ENCODE measurements at regions not wholly inside any gene's neighbourhood (a gene's known extent, or its start where the extent isn't known, plus 50 kb on each side); places are given as distances from the start of the nearest gene placed in this dataset.

- DNase-seq: no peak
Observed at GRCh38 chr2:234592541-234592940, 95.7 kb upstream of the ARL4C start.

- DNase-seq: no peak
Observed at GRCh38 chr2:234590076-234590475, 93.2 kb upstream of the ARL4C start.

GRCh38 chr2:234588054-234588430 lies 91.2 kb upstream of the ARL4C start:
- DNase-seq: no peak

GRCh38 chr2:234587341-234588053 lies 90.6 kb upstream of the ARL4C start:
- DNase-seq: peak; percentile 74

- no peak for DNase-seq
Observed at GRCh38 chr2:234583331-234583730, 86.5 kb upstream of the ARL4C start.

GRCh38 chr2:234580686-234581085 lies 83.8 kb upstream of the ARL4C start:
- DNase-seq: no peak

- DNase-seq: peak; percentile 36
Observed at GRCh38 chr2:234579231-234579962, 82.5 kb upstream of the ARL4C start.

- no peak for DNase-seq
Observed at GRCh38 chr2:234578389-234578788, 81.5 kb upstream of the ARL4C start.

- no peak for DNase-seq
Observed at GRCh38 chr2:234577191-234577590, 80.3 kb upstream of the ARL4C start.

- DNase-seq: peak; percentile 61
Observed at GRCh38 chr2:234571620-234572407, 74.9 kb upstream of the ARL4C start.

- no peak for DNase-seq
Observed at GRCh38 chr2:234570476-234570875, 73.6 kb upstream of the ARL4C start.

GRCh38 chr2:234569776-234570430 lies 73.0 kb upstream of the ARL4C start:
- no peak for DNase-seq

GRCh38 chr2:234566622-234567021 lies 69.7 kb upstream of the ARL4C start:
- no peak for DNase-seq

- DNase-seq: no peak
Observed at GRCh38 chr2:234565842-234566619, 69.2 kb upstream of the ARL4C start.

GRCh38 chr2:234565201-234565600 lies 68.3 kb upstream of the ARL4C start:
- peak; percentile 37 for DNase-seq

- DNase-seq: peak; percentile 82
Observed at GRCh38 chr2:234564699-234565098, 67.8 kb upstream of the ARL4C start.

- DNase-seq: no peak
Observed at GRCh38 chr2:234559609-234560008, 62.7 kb upstream of the ARL4C start.

GRCh38 chr2:234558642-234559041 lies 61.8 kb upstream of the ARL4C start:
- DNase-seq: peak; percentile 34

GRCh38 chr2:234556848-234557573 lies 60.1 kb upstream of the ARL4C start:
- no peak for DNase-seq

GRCh38 chr2:234555616-234556249 lies 58.9 kb upstream of the ARL4C start:
- peak; percentile 30 for DNase-seq

GRCh38 chr2:234555161-234555560 lies 58.3 kb upstream of the ARL4C start:
- DNase-seq: no peak
